ENCODE measurements at regions not wholly inside any gene's neighbourhood (a gene's known extent, or its start where the extent isn't known, plus 50 kb on each side); places are given as distances from the start of the nearest gene placed in this dataset.

DNA sequence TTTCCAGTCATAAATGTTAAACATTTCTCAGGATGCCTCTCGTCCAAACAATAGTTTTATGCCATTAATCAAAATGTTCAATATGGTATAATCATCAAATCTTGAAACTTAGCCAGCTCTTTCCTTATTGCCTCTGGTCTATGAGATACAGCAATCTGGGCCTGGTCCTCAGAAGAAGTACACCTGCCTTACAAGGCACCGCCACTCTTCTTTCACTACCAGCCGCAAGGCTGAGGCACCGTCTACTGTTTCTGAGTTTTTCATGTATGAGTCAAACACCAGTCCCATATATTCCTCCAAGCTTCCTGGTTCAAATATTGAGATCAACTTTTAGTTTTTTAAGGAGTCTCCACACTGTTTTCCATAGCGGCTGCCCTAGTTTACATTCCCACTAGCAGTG is 600.6 kb upstream of the FAT3 start:
- DNase-seq (ENCODE audit: low read depth), result no peak
- TF ChIP-seq, protein P1, sequence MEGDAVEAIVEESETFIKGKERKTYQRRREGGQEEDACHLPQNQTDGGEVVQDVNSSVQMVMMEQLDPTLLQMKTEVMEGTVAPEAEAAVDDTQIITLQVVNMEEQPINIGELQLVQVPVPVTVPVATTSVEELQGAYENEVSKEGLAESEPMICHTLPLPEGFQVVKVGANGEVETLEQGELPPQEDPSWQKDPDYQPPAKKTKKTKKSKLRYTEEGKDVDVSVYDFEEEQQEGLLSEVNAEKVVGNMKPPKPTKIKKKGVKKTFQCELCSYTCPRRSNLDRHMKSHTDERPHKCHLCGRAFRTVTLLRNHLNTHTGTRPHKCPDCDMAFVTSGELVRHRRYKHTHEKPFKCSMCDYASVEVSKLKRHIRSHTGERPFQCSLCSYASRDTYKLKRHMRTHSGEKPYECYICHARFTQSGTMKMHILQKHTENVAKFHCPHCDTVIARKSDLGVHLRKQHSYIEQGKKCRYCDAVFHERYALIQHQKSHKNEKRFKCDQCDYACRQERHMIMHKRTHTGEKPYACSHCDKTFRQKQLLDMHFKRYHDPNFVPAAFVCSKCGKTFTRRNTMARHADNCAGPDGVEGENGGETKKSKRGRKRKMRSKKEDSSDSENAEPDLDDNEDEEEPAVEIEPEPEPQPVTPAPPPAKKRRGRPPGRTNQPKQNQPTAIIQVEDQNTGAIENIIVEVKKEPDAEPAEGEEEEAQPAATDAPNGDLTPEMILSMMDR (conservative IDR thresholded peaks at IDR 0.05; ENCODE audit: low read depth, low read length), result no peak

DNA sequence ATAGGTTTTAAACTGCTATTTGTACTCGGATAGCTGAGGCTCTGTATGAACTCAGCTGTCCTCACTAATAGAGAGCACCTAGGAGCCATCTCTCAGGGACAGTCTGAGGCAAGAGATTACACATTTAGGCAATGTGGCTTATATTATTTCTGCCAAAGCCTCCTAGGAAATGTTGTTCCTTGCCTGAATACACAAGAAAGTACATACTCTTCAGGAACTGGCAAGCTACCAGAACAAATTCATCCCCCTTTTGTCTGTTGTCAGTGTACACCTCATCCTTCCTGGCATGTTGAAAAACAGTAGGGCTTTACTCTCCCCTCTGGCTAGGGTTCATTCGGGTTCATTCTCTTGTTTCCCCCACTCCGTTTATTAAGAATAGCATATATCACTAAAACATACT is 615.9 kb upstream of the FAT3 start:
- no peak for DNase-seq (ENCODE audit: low read depth)
- no peak overlapping the region for H3K4me3 ChIP-seq (ENCODE audit: low read depth, low read length)
- TF ChIP-seq, protein P1 (conservative IDR thresholded peaks at IDR 0.05; ENCODE audit: low read depth, low read length), result no peak

More for the DNA sequence above, 600.6 kb upstream of the FAT3 start:
- no peak overlapping the region for H3K4me3 ChIP-seq (ENCODE audit: low read depth, low read length)

DNA sequence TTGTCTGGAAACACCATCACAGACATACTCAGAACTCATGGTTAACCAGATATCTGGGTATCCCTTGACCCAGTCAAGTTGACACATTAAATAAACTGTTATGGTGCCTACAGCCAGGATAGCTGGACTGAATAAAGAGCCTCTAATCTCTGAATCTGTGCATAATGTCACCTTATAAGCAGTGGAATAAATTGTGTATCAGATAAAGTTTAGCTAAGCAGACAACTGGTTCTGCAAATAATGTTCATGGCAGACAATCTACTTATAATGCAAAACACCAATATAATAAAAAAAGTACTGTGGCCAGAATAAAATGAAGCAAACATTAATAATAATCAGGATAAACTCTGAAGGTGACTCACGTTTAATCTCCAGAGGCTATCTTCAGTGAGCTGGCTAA is 628.5 kb upstream of the FAT3 start:
- H3K4me3 ChIP-seq (ENCODE audit: low read depth, low read length), result no peak overlapping the region
- DNase-seq (ENCODE audit: low read depth), result no peak
- TF ChIP-seq, protein P1 (conservative IDR thresholded peaks at IDR 0.05; ENCODE audit: low read depth, low read length), result no peak

DNA sequence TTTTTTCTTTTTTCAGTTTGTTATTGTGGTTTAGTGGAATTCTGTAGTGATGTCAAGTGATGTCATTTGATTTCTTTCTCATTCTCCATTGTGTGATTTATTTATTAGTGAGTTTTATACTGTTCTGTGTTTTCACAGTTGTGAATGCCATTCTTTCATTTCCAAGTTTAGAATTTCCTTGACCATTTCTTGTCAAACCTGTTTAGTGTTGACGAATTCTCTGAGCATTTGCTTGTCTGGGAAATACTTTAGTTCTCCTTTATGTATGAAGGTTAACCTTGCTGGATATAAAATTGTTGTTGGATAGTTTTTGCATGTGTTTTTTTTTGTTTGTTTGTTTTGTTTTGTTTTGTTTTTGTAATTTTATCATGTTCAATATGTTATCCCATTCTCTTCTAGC is 633.6 kb upstream of the FAT3 start:
- H3K4me3 ChIP-seq (ENCODE audit: low read depth, low read length), result no peak overlapping the region
- no peak for DNase-seq (ENCODE audit: low read depth)
- TF ChIP-seq, protein P1 (conservative IDR thresholded peaks at IDR 0.05; ENCODE audit: low read depth, low read length), result no peak

DNA sequence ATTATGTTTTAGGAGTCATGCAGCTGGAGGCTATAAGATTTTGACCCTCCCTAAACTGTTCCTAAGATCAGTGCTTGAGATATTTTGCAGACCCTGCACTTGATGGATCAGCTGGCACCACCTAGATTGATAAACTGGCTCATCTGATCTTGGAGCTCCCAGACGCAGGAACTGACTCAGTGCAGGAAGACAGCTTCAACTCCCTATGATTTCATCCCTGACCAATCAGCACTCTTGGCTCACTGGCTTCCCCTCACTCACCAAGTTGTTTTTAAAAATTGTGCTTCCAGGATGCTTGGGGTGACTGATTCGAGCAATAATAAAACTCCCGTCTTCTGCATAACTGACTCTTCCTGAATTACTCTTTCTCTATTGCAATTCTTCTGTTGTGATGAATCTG is 637.5 kb upstream of the FAT3 start:
- TF ChIP-seq, protein P1 (conservative IDR thresholded peaks at IDR 0.05; ENCODE audit: low read depth, low read length), result no peak
- no peak for DNase-seq (ENCODE audit: low read depth)
- H3K4me3 ChIP-seq (ENCODE audit: low read depth, low read length), result no peak overlapping the region

DNA sequence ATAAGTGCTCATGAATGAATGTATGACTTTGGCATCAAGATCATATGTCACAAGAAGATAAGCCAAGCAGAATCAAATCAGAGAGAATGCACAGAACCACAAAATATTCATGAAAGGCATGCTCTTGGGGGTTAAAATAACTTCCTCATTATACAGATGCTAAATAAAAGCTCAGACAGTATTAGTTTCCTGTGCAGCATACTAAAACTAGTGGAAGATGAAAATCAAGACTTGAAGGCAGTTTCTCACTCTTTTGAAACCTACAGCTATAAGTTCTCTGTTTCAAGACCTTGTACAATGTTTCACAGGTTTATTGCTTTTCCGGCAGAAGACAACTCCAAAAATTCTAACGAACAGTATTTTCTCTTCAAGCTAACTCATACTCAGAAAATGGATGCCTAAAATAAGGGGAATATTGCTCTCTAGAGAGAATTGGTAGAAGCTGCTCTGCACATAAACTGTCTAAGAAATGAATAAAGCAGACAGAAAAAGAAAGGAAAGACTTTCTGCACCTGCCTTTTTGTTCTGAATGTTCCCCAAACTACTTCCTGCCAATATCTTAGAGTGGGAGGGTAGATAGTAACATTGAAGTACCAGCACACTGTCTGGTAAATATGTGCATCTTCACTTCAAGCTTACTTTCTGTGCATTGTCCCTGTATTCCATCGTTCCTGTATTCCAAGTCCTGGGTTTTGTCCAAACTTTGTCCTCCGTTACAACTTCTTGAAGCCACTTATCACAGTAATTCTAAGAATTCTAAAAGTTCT is 639.4 kb upstream of the FAT3 start:
- H3K4me3 ChIP-seq (ENCODE audit: low read depth, low read length), result no peak overlapping the region
- DNase-seq (ENCODE audit: low read depth), result no peak
- TF ChIP-seq, protein P1 (conservative IDR thresholded peaks at IDR 0.05; ENCODE audit: low read depth, low read length), result no peak

DNA sequence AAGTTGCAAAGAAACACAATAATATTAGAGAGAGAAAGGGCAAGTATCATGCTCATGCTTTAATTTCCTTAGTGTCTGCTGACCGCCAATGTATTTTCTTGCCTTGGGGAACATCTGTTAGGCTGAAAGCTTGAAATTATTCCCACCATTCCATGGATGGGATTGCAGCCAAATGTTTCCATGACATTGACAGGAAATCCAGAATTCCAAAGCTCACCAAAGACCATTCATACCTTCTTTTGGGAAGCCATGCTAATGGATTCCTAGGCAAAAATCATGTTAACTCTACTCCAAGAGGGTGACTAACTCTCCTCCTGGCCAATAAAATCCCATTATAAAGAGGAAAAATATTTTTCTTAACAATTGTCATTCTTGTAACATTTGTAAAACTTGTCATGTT is 661.4 kb upstream of the FAT3 start:
- no peak overlapping the region for H3K4me3 ChIP-seq (ENCODE audit: low read depth, low read length)
- TF ChIP-seq, protein P1 (conservative IDR thresholded peaks at IDR 0.05; ENCODE audit: low read depth, low read length), result no peak
- no peak for DNase-seq (ENCODE audit: low read depth)
